Smooth muscle cell (in vitro differentiated cells): ENCODE measurements at regions not wholly inside any gene's neighbourhood (a gene's known extent, or its start where the extent isn't known, plus 50 kb on each side); places are given as distances from the start of the nearest gene placed in this dataset.
A peak's percentile ranks its signal among the peaks of the same experiment; 100 is the strongest.

Experiments used
- DNase-seq: peaks from one replicate; lab custom pipeline; 2025; ENCODE audit not compliant: unreplicated experiment; lab: John Stamatoyannopoulos, UW
- H2AFZ ChIP-seq: fragments of 200-600 bp; sonication (generic); 2 replicates; pipeline ENCODE4 v1.6.0; 2016; ENCODE audit warnings: antibody characterized with exemption, low read depth, mild to moderate bottlenecking
- H3F3A ChIP-seq: fragments of 200-600 bp; sonication (generic); 2 replicates; pipeline ENCODE4 v1.6.0; 2017; ENCODE audit warnings: antibody characterized with exemption, low read depth
- H3K27ac ChIP-seq: fragments of 200-600 bp; sonication (generic); 2 replicates; pipeline ENCODE4 v1.5.1; 2016; ENCODE audit warnings: low read depth, mild to moderate bottlenecking
- H3K27me3 ChIP-seq: fragments of 200-600 bp; sonication (generic); 2 replicates; pipeline ENCODE4 v1.6.1; 2016; ENCODE audit warnings: low read depth, mild to moderate bottlenecking
- H3K36me3 ChIP-seq: fragments of 200-600 bp; sonication (generic); 2 replicates; pipeline ENCODE4 v1.5.1; 2016; ENCODE audit warnings: low read depth
- H3K4me1 ChIP-seq: fragments of 200-600 bp; sonication (generic); 2 replicates; pipeline ENCODE4 v1.5.1; 2016; ENCODE audit warnings: low read depth
- H3K4me2 ChIP-seq: fragments of 200-600 bp; sonication (generic); 2 replicates; pipeline ENCODE4 v1.6.0; 2016; ENCODE audit warnings: mild to moderate bottlenecking
- H3K4me3 ChIP-seq: fragments of 200-600 bp; sonication (generic); 2 replicates; pipeline ENCODE4 v1.5.1; 2016; ENCODE audit warnings: mild to moderate bottlenecking
- H3K79me2 ChIP-seq: fragments of 200-600 bp; sonication (generic); 2 replicates; pipeline ENCODE4 v1.6.0; 2016; ENCODE audit warnings: low read depth, mild to moderate bottlenecking
- H3K9ac ChIP-seq: fragments of 200-600 bp; sonication (generic); 2 replicates; pipeline ENCODE4 v1.6.0; 2016; ENCODE audit warnings: low read depth
- H3K9me3 ChIP-seq: fragments of 200-600 bp; sonication (generic); replicated peaks from 2 replicates; pipeline ENCODE4 v1.5.1; 2016; ENCODE audit warnings: low read depth
- H4K20me1 ChIP-seq: fragments of 200-600 bp; sonication (generic); 2 replicates; pipeline ENCODE4 v1.6.0; 2016; ENCODE audit warnings: low read depth
- CTCF ChIP-seq: fragments of 200-600 bp; sonication (generic); IDR thresholded peaks from 2 replicates; pipeline ENCODE4 v1.5.1; 2017; ENCODE audit warnings: borderline replicate concordance, mild to moderate bottlenecking, antibody characterized with exemption; ENCODE audit not compliant: insufficient read depth, poor library complexity, severe bottlenecking
- WGBS: methylation state at CpG from one replicate; pipeline ENCODE4 v1.1.7; 2016; ENCODE audit warnings: low lambda C conversion rate; 5-methylcytosine and 5-hydroxymethylcytosine counted together

- no peak for DNase-seq
- Histone ChIP-seq H3K4me3 (no peak overlapping the region), H2AFZ (peak overlapping the region; percentile 43), H3K36me3 (no peaks in the 10 kb centered on the region), H4K20me1 (no peaks in the 10 kb centered on the region), H3K79me2 (no peaks in the 10 kb centered on the region), H3K9me3 (peaks cover 4% of the 10 kb centered on the region), H3K27ac (no peak overlapping the region), H3F3A (no peaks in the 10 kb centered on the region), H3K4me1 (no peaks in the 10 kb centered on the region), H3K4me2 (no peak overlapping the region), H3K27me3 (no peaks in the 10 kb centered on the region), H3K9ac (no peak overlapping the region)
- TF ChIP-seq CTCF: no peak
- WGBS: 80% methylated on average over 5 of the region's 5 CpGs
These were observed 941.4 kb downstream of the PLOD2 start for GRCh38 chr3:145219355-145220235.

DNA sequence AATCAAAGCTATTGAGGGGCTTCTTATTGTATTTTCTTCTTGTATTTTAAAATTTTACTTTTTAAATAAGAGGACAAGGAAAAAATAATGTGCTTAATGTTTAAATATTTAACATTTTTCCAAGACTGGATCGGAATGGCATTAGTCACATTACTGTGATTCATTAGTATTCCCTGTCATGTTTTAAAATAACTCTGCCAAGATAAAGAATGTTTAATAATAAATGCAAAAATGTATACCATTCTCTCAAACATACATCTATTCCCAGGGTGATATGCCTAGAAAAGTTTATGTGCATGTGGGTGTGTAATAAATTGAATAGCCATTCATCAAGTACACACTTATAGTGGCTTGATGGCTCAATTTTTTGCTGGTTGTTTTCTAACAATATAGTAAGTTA, 936.1 kb downstream of the PLOD2 start:
- H2AFZ ChIP-seq: no peak overlapping the region
- no peak overlapping the region for H3K4me3 ChIP-seq
- H3K27ac ChIP-seq: no peak overlapping the region
- no peaks in the 10 kb centered on the region for H3K4me1 ChIP-seq
- H3K4me2 ChIP-seq: no peak overlapping the region
- no peaks in the 10 kb centered on the region for H4K20me1 ChIP-seq
- H3F3A ChIP-seq: no peaks in the 10 kb centered on the region
- H3K9me3 ChIP-seq: peaks cover 5% of the 10 kb centered on the region
- no peaks in the 10 kb centered on the region for H3K27me3 ChIP-seq
- H3K9ac ChIP-seq: no peak overlapping the region
- 94% methylated on average over 1 of the region's 1 CpG for WGBS
- no peaks in the 10 kb centered on the region for H3K36me3 ChIP-seq
- no peak for DNase-seq
- no peaks in the 10 kb centered on the region for H3K79me2 ChIP-seq
- no peak for TF ChIP-seq CTCF

GRCh38 chr3:145243875-145244274, 917.1 kb downstream of the PLOD2 start:
- Histone ChIP-seq H3K9me3 (peaks cover 16% of the 10 kb centered on the region), H3K4me1 (no peaks in the 10 kb centered on the region), H3K27me3 (no peaks in the 10 kb centered on the region), H3K79me2 (no peaks in the 10 kb centered on the region), H3F3A (no peaks in the 10 kb centered on the region), H3K4me2 (peak overlapping the region; percentile 55), H3K36me3 (no peaks in the 10 kb centered on the region), H3K27ac (peak overlapping the region; percentile 64), H2AFZ (no peak overlapping the region), H3K4me3 (no peak overlapping the region), H4K20me1 (no peaks in the 10 kb centered on the region), H3K9ac (no peak overlapping the region)
- TF ChIP-seq CTCF: no peak
- DNase-seq: no peak

DNA sequence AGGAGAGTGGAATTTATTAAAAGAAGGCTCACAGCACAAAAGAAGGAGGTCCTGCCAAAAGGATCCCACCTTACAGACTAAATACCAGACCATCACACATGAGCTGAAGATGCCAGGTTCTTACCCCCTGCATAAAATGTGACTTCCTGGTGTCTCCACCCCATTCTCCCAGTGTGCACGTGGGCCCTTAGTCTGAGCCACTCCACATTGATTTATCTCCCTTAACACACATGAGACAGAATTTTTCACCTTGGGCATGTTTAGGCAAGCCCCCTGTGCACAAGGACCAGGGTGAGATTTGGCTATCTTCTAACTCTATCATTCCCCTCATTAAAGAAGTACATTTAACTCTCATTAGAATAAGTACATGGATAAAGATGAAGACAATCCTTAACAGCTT, 916.7 kb downstream of the PLOD2 start:
- H2AFZ ChIP-seq: no peak overlapping the region
- WGBS: 74% methylated on average over 1 of the region's 1 CpG
- no peak for TF ChIP-seq CTCF
- H3K9ac ChIP-seq: no peak overlapping the region
- no peaks in the 10 kb centered on the region for H3K4me1 ChIP-seq
- no peaks in the 10 kb centered on the region for H3F3A ChIP-seq
- H3K36me3 ChIP-seq: no peaks in the 10 kb centered on the region
- H4K20me1 ChIP-seq: no peaks in the 10 kb centered on the region
- DNase-seq: no peak
- H3K79me2 ChIP-seq: no peaks in the 10 kb centered on the region
- H3K4me3 ChIP-seq: no peak overlapping the region
- H3K27ac ChIP-seq: no peak overlapping the region
- no peaks in the 10 kb centered on the region for H3K27me3 ChIP-seq
- H3K4me2 ChIP-seq: no peak overlapping the region
- H3K9me3 ChIP-seq: peaks cover 18% of the 10 kb centered on the region
